Ishikawa (cell line): ENCODE measurements at regions not wholly inside any gene's neighbourhood (a gene's known extent, or its start where the extent isn't known, plus 50 kb on each side); places are given as distances from the start of the nearest gene placed in this dataset.

Experiments used
- CEBPB ChIP-seq: IDR thresholded peaks from 2 replicates; pipeline ENCODE4 v1.6.1; 2012
- CREB1 ChIP-seq: IDR thresholded peaks from 2 replicates; pipeline ENCODE4 v1.6.1; 2012; ENCODE audit warnings: low read depth
- EGR1 ChIP-seq: IDR thresholded peaks from 2 replicates; pipeline ENCODE4 v1.6.1; 2012
- EP300 ChIP-seq: IDR thresholded peaks from 2 replicates; pipeline ENCODE4 v1.6.1; 2012; ENCODE audit warnings: borderline replicate concordance
- FOXM1 ChIP-seq: IDR thresholded peaks from 2 replicates; pipeline ENCODE4 v1.6.1; 2012; ENCODE audit warnings: low read depth, borderline replicate concordance
- RAD21 ChIP-seq: IDR thresholded peaks from 2 replicates; pipeline ENCODE4 v1.6.1; 2012; ENCODE audit warnings: low read depth
- TAF1 ChIP-seq: IDR thresholded peaks from 2 replicates; pipeline ENCODE4 v1.6.1; 2012; ENCODE audit warnings: low read depth, mild to moderate bottlenecking
- TCF12 ChIP-seq: IDR thresholded peaks from 2 replicates; pipeline ENCODE4 v1.6.1; 2012; ENCODE audit warnings: low read depth
- YY1 ChIP-seq: IDR thresholded peaks from 2 replicates; pipeline ENCODE4 v1.6.1; 2012; ENCODE audit warnings: low read depth
- ZBTB7A ChIP-seq: IDR thresholded peaks from 2 replicates; pipeline ENCODE4 v1.6.1; 2012; ENCODE audit warnings: low read depth
- TF ChIP-seq, protein P1 (sequence below): IDR thresholded peaks from 2 replicates; pipeline ENCODE4 v1.6.1; 2012
- TF ChIP-seq, protein P2 (sequence below): IDR thresholded peaks from 2 replicates; pipeline ENCODE4 v1.6.1; 2012; ENCODE audit warnings: low read depth, mild to moderate bottlenecking

GRCh38 chr18:33875029-33875565 is 297.1 kb downstream of the ASXL3 start:
- TF ChIP-seq TCF12 (no peak), EP300 (no peak), CEBPB (no peak), EGR1 (no peak), TAF1 (no peak), CREB1 (no peak), RAD21 (no peak), YY1 (no peak), ZBTB7A (no peak), FOXM1 (no peak)
- TF ChIP-seq, protein P1, sequence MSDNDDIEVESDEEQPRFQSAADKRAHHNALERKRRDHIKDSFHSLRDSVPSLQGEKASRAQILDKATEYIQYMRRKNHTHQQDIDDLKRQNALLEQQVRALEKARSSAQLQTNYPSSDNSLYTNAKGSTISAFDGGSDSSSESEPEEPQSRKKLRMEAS = no peak
- TF ChIP-seq, protein P2, sequence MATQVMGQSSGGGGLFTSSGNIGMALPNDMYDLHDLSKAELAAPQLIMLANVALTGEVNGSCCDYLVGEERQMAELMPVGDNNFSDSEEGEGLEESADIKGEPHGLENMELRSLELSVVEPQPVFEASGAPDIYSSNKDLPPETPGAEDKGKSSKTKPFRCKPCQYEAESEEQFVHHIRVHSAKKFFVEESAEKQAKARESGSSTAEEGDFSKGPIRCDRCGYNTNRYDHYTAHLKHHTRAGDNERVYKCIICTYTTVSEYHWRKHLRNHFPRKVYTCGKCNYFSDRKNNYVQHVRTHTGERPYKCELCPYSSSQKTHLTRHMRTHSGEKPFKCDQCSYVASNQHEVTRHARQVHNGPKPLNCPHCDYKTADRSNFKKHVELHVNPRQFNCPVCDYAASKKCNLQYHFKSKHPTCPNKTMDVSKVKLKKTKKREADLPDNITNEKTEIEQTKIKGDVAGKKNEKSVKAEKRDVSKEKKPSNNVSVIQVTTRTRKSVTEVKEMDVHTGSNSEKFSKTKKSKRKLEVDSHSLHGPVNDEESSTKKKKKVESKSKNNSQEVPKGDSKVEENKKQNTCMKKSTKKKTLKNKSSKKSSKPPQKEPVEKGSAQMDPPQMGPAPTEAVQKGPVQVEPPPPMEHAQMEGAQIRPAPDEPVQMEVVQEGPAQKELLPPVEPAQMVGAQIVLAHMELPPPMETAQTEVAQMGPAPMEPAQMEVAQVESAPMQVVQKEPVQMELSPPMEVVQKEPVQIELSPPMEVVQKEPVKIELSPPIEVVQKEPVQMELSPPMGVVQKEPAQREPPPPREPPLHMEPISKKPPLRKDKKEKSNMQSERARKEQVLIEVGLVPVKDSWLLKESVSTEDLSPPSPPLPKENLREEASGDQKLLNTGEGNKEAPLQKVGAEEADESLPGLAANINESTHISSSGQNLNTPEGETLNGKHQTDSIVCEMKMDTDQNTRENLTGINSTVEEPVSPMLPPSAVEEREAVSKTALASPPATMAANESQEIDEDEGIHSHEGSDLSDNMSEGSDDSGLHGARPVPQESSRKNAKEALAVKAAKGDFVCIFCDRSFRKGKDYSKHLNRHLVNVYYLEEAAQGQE = no peak
